ENCODE measurements at regions not wholly inside any gene's neighbourhood (a gene's known extent, or its start where the extent isn't known, plus 50 kb on each side); places are given as distances from the start of the nearest gene placed in this dataset.

GRCh38 chr11:101729406-101730078 lies 145.7 kb upstream of the TRPC6 start:
- POLR2A ChIA-PET, result no interaction called here
- no peak for TF ChIP-seq CTCF (IDR thresholded peaks at IDR 0.05; ENCODE audit: insufficient read depth, low read length, missing control alignments)
- CTCF ChIA-PET, result no interaction called here

GRCh38 chr11:101727451-101727850 lies 143.6 kb upstream of the TRPC6 start:
- POLR2A ChIA-PET, result no interaction called here
- H3K4me3 ChIP-seq (ENCODE audit: low read depth, low read length), result no peak overlapping the region
- DNase-seq (ENCODE audit: low read depth, low spot score), result no peak
- TF ChIP-seq CTCF (IDR thresholded peaks at IDR 0.05; ENCODE audit: insufficient read depth, low read length, missing control alignments), result no peak
- CTCF ChIA-PET, result no interaction called here

More at GRCh38 chr11:101729406-101730078, 145.7 kb upstream of the TRPC6 start:
- DNase-seq (ENCODE audit: low read depth, low spot score), result no peak
- no peak overlapping the region for H3K4me3 ChIP-seq (ENCODE audit: low read depth, low read length)

GRCh38 chr11:101726988-101727387 lies 143.2 kb upstream of the TRPC6 start:
- DNase-seq (ENCODE audit: low read depth, low spot score), result no peak
- TF ChIP-seq CTCF (IDR thresholded peaks at IDR 0.05; ENCODE audit: insufficient read depth, low read length, missing control alignments), result no peak
- no peak overlapping the region for H3K4me3 ChIP-seq (ENCODE audit: low read depth, low read length)
- ChIA-PET POLR2A (no interaction called here), CTCF (no interaction called here)

- CTCF ChIA-PET, result no interaction called here
- no peak overlapping the region for H3K4me3 ChIP-seq (ENCODE audit: low read depth, low read length)
- TF ChIP-seq CTCF (IDR thresholded peaks at IDR 0.05; ENCODE audit: insufficient read depth, low read length, missing control alignments), result no peak
- no peak for DNase-seq (ENCODE audit: low read depth, low spot score)
- POLR2A ChIA-PET, result no interaction called here
Observed at GRCh38 chr11:101723371-101723770, 139.6 kb upstream of the TRPC6 start.

GRCh38 chr11:101721270-101721669 lies 137.5 kb upstream of the TRPC6 start:
- POLR2A ChIA-PET, result no interaction called here
- TF ChIP-seq CTCF (IDR thresholded peaks at IDR 0.05; ENCODE audit: insufficient read depth, low read length, missing control alignments), result no peak
- CTCF ChIA-PET, result no interaction called here
- no peak for DNase-seq (ENCODE audit: low read depth, low spot score)
- H3K4me3 ChIP-seq (ENCODE audit: low read depth, low read length), result no peak overlapping the region

- no peak for DNase-seq (ENCODE audit: low read depth, low spot score)
- no peak for TF ChIP-seq CTCF (IDR thresholded peaks at IDR 0.05; ENCODE audit: insufficient read depth, low read length, missing control alignments)
Observed at GRCh38 chr11:101718402-101718801, 134.6 kb upstream of the TRPC6 start.

More at GRCh38 chr11:101718402-101718801, 134.6 kb upstream of the TRPC6 start:
- CTCF ChIA-PET, result no interaction called here
- POLR2A ChIA-PET, result no interaction called here
- H3K4me3 ChIP-seq (ENCODE audit: low read depth, low read length), result no peak overlapping the region
